IMR-90 (cell line): ENCODE measurements at regions not wholly inside any gene's neighbourhood (a gene's known extent, or its start where the extent isn't known, plus 50 kb on each side); places are given as distances from the start of the nearest gene placed in this dataset.

Experiments used
- ATAC-seq: fragments of 200-7000 bp; cut with Tn5 transposase; 2 replicates; pipeline ENCODE4 v1.9.1; 2020; ENCODE audit warnings: low read depth, mild to moderate bottlenecking, moderate library complexity
- BruUV-seq: library from RNA; stranded (reverse); fragments of 400-500 nt; replicated peaks from 2 replicates; lab custom pipeline; 2021; lab: Mats Ljungman, UMichigan
- CTCF ChIA-PET: fragments of 300-600 bp; formaldehyde crosslinking; extraction: SDS; loops from one replicate; lab custom pipeline; 2021; ENCODE audit warnings: antibody characterized with exemption; lab: Yijun Ruan, JAX
- POLR2A ChIA-PET: fragments of 300-600 bp; sonication (Branson Sonifier 250); formaldehyde crosslinking; loops from one replicate; lab custom pipeline; 2022; ENCODE audit warnings: antibody characterized with exemption; ENCODE audit not compliant: unreplicated experiment; lab: Charles Lee
- DNase-seq: peaks from one replicate; pipeline ENCODE4 v3.0.0; 2013
- H2AFZ ChIP-seq: replicated peaks from 2 replicates; pipeline ENCODE3; 2013; ENCODE audit warnings: low read length, mild to moderate bottlenecking; ENCODE audit not compliant: poor library complexity
- H2AK5ac ChIP-seq: 2 replicates; pipeline ENCODE4 v1.6.1; 2013; ENCODE audit warnings: low read depth, low read length, inconsistent platforms
- H2AK9ac ChIP-seq: replicated peaks from 2 replicates; pipeline ENCODE3; 2013; ENCODE audit warnings: mild to moderate bottlenecking, low read depth, low read length, moderate library complexity; ENCODE audit not compliant: poor library complexity
- H2BK120ac ChIP-seq: 2 replicates; pipeline ENCODE4 v1.6.1; 2013; ENCODE audit warnings: low read depth, low read length, inconsistent platforms
- H2BK15ac ChIP-seq: 3 replicates; pipeline ENCODE4 v1.6.1; 2013; ENCODE audit warnings: low read depth, low read length, inconsistent platforms
- H2BK20ac ChIP-seq: 2 replicates; pipeline ENCODE4 v1.6.1; 2013; ENCODE audit warnings: low read depth, mild to moderate bottlenecking, inconsistent platforms, low read length, moderate library complexity
- H2BK5ac ChIP-seq: 2 replicates; pipeline ENCODE4 v1.6.1; 2013; ENCODE audit warnings: mild to moderate bottlenecking, low read depth, low read length, inconsistent platforms; ENCODE audit not compliant: poor library complexity, severe bottlenecking
- H3K14ac ChIP-seq: replicated peaks from 2 replicates; pipeline ENCODE4 v1.6.1; 2013; ENCODE audit warnings: low read depth, low read length, inconsistent platforms
- H3K18ac ChIP-seq: 2 replicates; pipeline ENCODE4 v1.6.1; 2013; ENCODE audit warnings: low read depth, low read length, control low read depth
- H3K23ac ChIP-seq: 2 replicates; pipeline ENCODE4 v1.6.1; 2013; ENCODE audit warnings: low read depth, low read length, inconsistent platforms
- H3K27ac ChIP-seq: 2 replicates; pipeline ENCODE4 v1.5.1; 2013; ENCODE audit warnings: mild to moderate bottlenecking, control low read depth, low read length; ENCODE audit not compliant: insufficient read depth
- H3K27me3 ChIP-seq: 2 replicates; pipeline ENCODE4 v1.6.1; 2013; ENCODE audit warnings: low read length; ENCODE audit not compliant: control insufficient read depth, insufficient read depth
- H3K36me3 ChIP-seq: 2 replicates; pipeline ENCODE4 v1.6.1; 2013; ENCODE audit warnings: low read length, mixed read lengths; ENCODE audit not compliant: control insufficient read depth, insufficient read depth
- H3K4ac ChIP-seq: 2 replicates; pipeline ENCODE4 v1.6.1; 2013; ENCODE audit warnings: low read depth, low read length, inconsistent platforms
- H3K4me1 ChIP-seq: 2 replicates; pipeline ENCODE4 v1.6.1; 2013; ENCODE audit warnings: low read length, mixed read lengths; ENCODE audit not compliant: control insufficient read depth, insufficient read depth
- H3K4me2 ChIP-seq: 2 replicates; pipeline ENCODE4 v1.6.1; 2013; ENCODE audit warnings: low read depth, mild to moderate bottlenecking, control low read depth, low read length, moderate library complexity
- H3K4me3 ChIP-seq: 2 replicates; pipeline ENCODE4 v1.5.1; 2013; ENCODE audit warnings: low read depth, mild to moderate bottlenecking, control low read depth, low read length, moderate library complexity; ENCODE audit not compliant: insufficient read depth
- H3K56ac ChIP-seq: 2 replicates; pipeline ENCODE4 v1.6.1; 2013; ENCODE audit warnings: low read length, inconsistent platforms; ENCODE audit not compliant: insufficient read depth; ENCODE audit errors: extremely low read depth
- H3K79me1 ChIP-seq, 2 experiments: 2 replicates each; pipeline ENCODE4 v1.6.1; 2013; ENCODE audit warnings: low read length in 2 of 2, inconsistent platforms in 1 of 2, low read depth in 1 of 2
- H3K9ac ChIP-seq: 2 replicates; pipeline ENCODE4 v1.6.1; 2013; ENCODE audit warnings: low read depth, low read length, control low read depth
- H3K9me1 ChIP-seq: 2 replicates; pipeline ENCODE4 v1.6.1; 2013; ENCODE audit warnings: low read length, inconsistent platforms; ENCODE audit not compliant: insufficient read depth
- H3K9me3 ChIP-seq: 2 replicates; pipeline ENCODE4 v1.6.1; 2013; ENCODE audit warnings: low read length; ENCODE audit not compliant: control insufficient read depth, insufficient read depth
- H4K20me1 ChIP-seq: 2 replicates; pipeline ENCODE4 v1.6.1; 2013; ENCODE audit warnings: low read length, inconsistent platforms; ENCODE audit not compliant: insufficient read depth
- H4K5ac ChIP-seq: 2 replicates; pipeline ENCODE4 v1.6.1; 2013; ENCODE audit warnings: mild to moderate bottlenecking, low read depth, low read length, control low read depth
- H4K8ac ChIP-seq, 2 experiments: 2 replicates each; pipeline ENCODE4 v1.6.1; 2013; ENCODE audit warnings: low read depth in 2 of 2, low read length in 2 of 2, control low read depth in 1 of 2, inconsistent platforms in 1 of 2
- H4K91ac ChIP-seq: 2 replicates; pipeline ENCODE4 v1.6.1; 2013; ENCODE audit warnings: low read depth, low read length, inconsistent platforms; ENCODE audit not compliant: insufficient read depth
- CHD1 ChIP-seq: IDR thresholded peaks from 2 replicates; pipeline ENCODE4 v1.6.1; 2012; ENCODE audit warnings: low read depth, low read length, improper control_type of control experiment
- CTCF ChIP-seq: conservative IDR thresholded peaks from 2 replicates; pipeline ENCODE4 v1.5.1; 2012; ENCODE audit warnings: mild to moderate bottlenecking, low read depth, low read length, improper control_type of control experiment
- MAFK ChIP-seq: IDR thresholded peaks from 2 replicates; pipeline ENCODE4 v1.6.1; 2012; ENCODE audit warnings: low read depth, low read length, improper control_type of control experiment
- MXI1 ChIP-seq: IDR thresholded peaks from 2 replicates; pipeline ENCODE4 v1.6.1; 2012; ENCODE audit warnings: low read depth, mild to moderate bottlenecking, low read length, moderate library complexity, borderline replicate concordance
- POLR2A ChIP-seq: IDR thresholded peaks from 2 replicates; pipeline ENCODE4 v1.6.1; 2012; ENCODE audit warnings: mild to moderate bottlenecking, low read depth, low read length
- RAD21 ChIP-seq: IDR thresholded peaks from 2 replicates; pipeline ENCODE4 v1.6.1; 2012; ENCODE audit warnings: low read length, improper control_type of control experiment
- RFX5 ChIP-seq: IDR thresholded peaks from 2 replicates; pipeline ENCODE4 v1.8.0; 2012; ENCODE audit warnings: low read depth, mild to moderate bottlenecking, low read length, moderate library complexity
- WGBS, 2 experiments: methylation state at CpG; one replicate each; pipeline versions ENCODE4 v1.1.5 to v1.1.7; 2013; ENCODE audit warnings: missing lambda C conversion rate in 2 of 2; ENCODE audit not compliant: insufficient read length in 1 of 2; ENCODE audit errors: extremely low coverage in 2 of 2; 5-methylcytosine and 5-hydroxymethylcytosine counted together
- dilution Hi-C: fragments of 300-500 bp; cut with HindIII; formaldehyde crosslinking; loops from one replicate; pipeline ENCODE4 v1.14.3; 2018; ENCODE audit warnings: low sequenced_read_pairs; ENCODE audit not compliant: unreplicated experiment
- in situ Hi-C: fragments of 300-500 bp; cut with MboI; formaldehyde crosslinking; loops from 3 replicates; pipeline ENCODE4 v1.14.3; 2019; ENCODE audit warnings: low sequenced_read_pairs, inconsistent platforms, mixed read lengths
- intact Hi-C: fragments of 100-400 bp; cut with micrococcal nuclease; formaldehyde crosslinking; loops from 2 replicates; pipeline ENCODE4 v1.10.0; 2022

GRCh38 chr6:40815731-40816130 lies 223.3 kb downstream of the UNC5CL start:
- H3K14ac ChIP-seq: no peak overlapping the region
- no peak overlapping the region for H2AK9ac ChIP-seq
- no peak overlapping the region for H3K4me2 ChIP-seq
- DNase-seq (no peak), ATAC-seq (no peak)
- no peaks in the 10 kb centered on the region for H3K36me3 ChIP-seq
- intact Hi-C loops: no loop called here
- H2BK120ac ChIP-seq: no peak overlapping the region
- in situ Hi-C loops: no loop called here
- no peak overlapping the region for H2BK20ac ChIP-seq
- no peaks in the 10 kb centered on the region for H3K4me1 ChIP-seq
- H3K4ac ChIP-seq: no peak overlapping the region
- no peak overlapping the region for H2AFZ ChIP-seq
- no peak overlapping the region for H4K91ac ChIP-seq
- dilution Hi-C loops: no loop called here
- no peaks in the 10 kb centered on the region for H3K9me3 ChIP-seq
- POLR2A ChIA-PET: no interaction called here
- no CpG with 5 or more reads among the region's 12 CpGs for WGBS, 2 experiments
- no peak overlapping the region for H3K23ac ChIP-seq
- no peaks in the 10 kb centered on the region for H4K20me1 ChIP-seq
- no peak overlapping the region for H4K8ac ChIP-seq
- no peaks in the 10 kb centered on the region for H3K27me3 ChIP-seq
- H4K5ac ChIP-seq: no peak overlapping the region
- no peak overlapping the region for H3K18ac ChIP-seq
- no peaks in the 10 kb centered on the region for H3K79me1 ChIP-seq
- no peaks in the 10 kb centered on the region for H3K9me1 ChIP-seq
- H3K27ac ChIP-seq: no peak overlapping the region
- CTCF ChIA-PET: no interaction called here
- no TSS peak for BruUV-seq
- TF ChIP-seq RFX5 (no peak), CTCF (no peak), MXI1 (no peak), MAFK (no peak), CHD1 (no peak), RAD21 (no peak), POLR2A (no peak)
- H3K4me3 ChIP-seq: no peak overlapping the region
- H3K56ac ChIP-seq: no peak overlapping the region
- H2BK15ac ChIP-seq: no peak overlapping the region
- H2BK5ac ChIP-seq: no peak overlapping the region
- H3K9ac ChIP-seq: no peak overlapping the region
- no peak overlapping the region for H2AK5ac ChIP-seq
